Gastrocnemius medialis (tissue), 4 donors: ENCODE measurements at regions not wholly inside any gene's neighbourhood (a gene's known extent, or its start where the extent isn't known, plus 50 kb on each side); places are given as distances from the start of the nearest gene placed in this dataset.
"Not testable (repeated sequence)": the region's sequence is repeated elsewhere in the genome, so short reads cannot be mapped to it uniquely, and the experiment has no call there.

Experiments
- CTCF ChIP-seq, 5 experiments: fragments of 450-650 bp in 3 of 5; fragments of 200-600 bp in 2 of 5; sonication (generic) in 2 of 5; IDR thresholded peaks in 4 of 5; conservative IDR thresholded peaks in 1 of 5; 1 replicate in 4 of 5; 2 replicates in 1 of 5; pipeline ENCODE4 v1.5.1; 2016 to 2019; ENCODE audit warnings: antibody characterized with exemption in 5 of 5, mild to moderate bottlenecking in 3 of 5, moderate library complexity in 3 of 5
- POLR2A ChIP-seq, 2 donors: fragments of 450-650 bp; IDR thresholded peaks; one replicate each; pipeline ENCODE4 v1.6.1; 2017; ENCODE audit warnings: antibody characterized with exemption in 2 of 2, mild to moderate bottlenecking in 2 of 2, moderate library complexity in 2 of 2

DNA sequence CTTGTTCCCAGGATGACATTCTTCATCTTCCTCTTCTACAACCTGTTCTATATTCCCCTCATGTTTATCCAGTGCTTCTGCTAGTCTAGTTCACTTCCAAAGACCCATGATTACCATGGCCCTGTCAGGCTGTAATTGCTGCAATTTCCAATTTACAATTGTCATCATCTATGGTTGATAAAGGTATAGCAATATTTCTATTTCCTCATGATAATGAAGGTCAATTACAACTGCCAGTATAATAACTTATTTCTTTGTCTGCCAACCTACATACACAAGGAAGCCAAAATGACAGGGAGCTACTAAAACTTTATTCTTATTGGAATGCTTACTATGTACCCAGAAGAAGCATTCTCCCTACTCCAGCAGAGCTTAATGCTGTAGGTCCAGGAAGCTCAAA lies 410.3 kb downstream of the OR4F29 start:
- not testable (repeated sequence) for TF ChIP-seq CTCF (IDR thresholded peaks at IDR 0.05 in 4 of 5, conservative IDR thresholded peaks at IDR 0.05 in 1 of 5); POLR2A (IDR thresholded peaks at IDR 0.05)
